HCT116 (cell line): ENCODE measurements at regions not wholly inside any gene's neighbourhood (a gene's known extent, or its start where the extent isn't known, plus 50 kb on each side); places are given as distances from the start of the nearest gene placed in this dataset.

Source experiments
- EZH2 ChIP-seq: fragments of 200-600 bp; sonication (generic); IDR thresholded peaks from 2 replicates; pipeline ENCODE4 v1.6.1; 2017; ENCODE audit warnings: antibody characterized with exemption, mixed run types
- POLR2AphosphoS5 ChIP-seq: IDR thresholded peaks from 2 replicates; pipeline ENCODE4 v1.6.1; 2011; ENCODE audit warnings: mild to moderate bottlenecking, low read depth, low read length, moderate library complexity

GRCh38 chr17:33383488-33384023, 90.5 kb upstream of the ASIC2 start:
- TF ChIP-seq EZH2: no peak
- no peak for TF ChIP-seq POLR2AphosphoS5
